Upper lobe of left lung (tissue), 6 donors: ENCODE measurements at regions not wholly inside any gene's neighbourhood (a gene's known extent, or its start where the extent isn't known, plus 50 kb on each side); places are given as distances from the start of the nearest gene placed in this dataset.

Experiments used
- ATAC-seq, 2 donors: fragments of 200-7000 bp; cut with Tn5 transposase; one replicate each; pipeline ENCODE4 v1.9.1; 2022; ENCODE audit warnings: mild to moderate bottlenecking in 2 of 2, moderate library complexity in 2 of 2; ENCODE audit not compliant: low FRiP score in 2 of 2
- DNase-seq, 2 donors: peaks; one replicate each; pipeline ENCODE4 v3.0.0-alpha.2; 2019 to 2020
- H3K27ac ChIP-seq, 4 donors: fragments of 200-600 bp; sonication (generic); one replicate each; pipeline ENCODE4 v1.5.1; 2016 to 2019
- H3K27me3 ChIP-seq, 4 donors: fragments of 200-600 bp; sonication (generic); one replicate each; pipeline ENCODE4 v1.5.1; 2017 to 2019
- H3K36me3 ChIP-seq, 4 donors: fragments of 200-600 bp; sonication (generic); one replicate each; pipeline ENCODE4 v1.5.1; 2016 to 2019
- H3K4me1 ChIP-seq, 4 donors: fragments of 200-600 bp; sonication (generic); one replicate each; pipeline ENCODE4 v1.5.1; 2018 to 2019
- H3K4me3 ChIP-seq, 4 donors: fragments of 200-600 bp; sonication (generic); one replicate each; pipeline ENCODE4 v1.5.1; 2017 to 2019; ENCODE audit warnings: mild to moderate bottlenecking in 2 of 4, moderate library complexity in 1 of 4
- H3K9me3 ChIP-seq, 4 donors: fragments of 200-600 bp; sonication (generic); one replicate each; pipeline ENCODE4 v1.5.1; 2018 to 2019
- CTCF ChIP-seq, 6 experiments: fragments of 450-650 bp in 4 of 6; fragments of 200-600 bp in 2 of 6; sonication (generic) in 2 of 6; IDR thresholded peaks; one replicate each; pipeline ENCODE4 v1.5.1; 2016 to 2019; ENCODE audit warnings: antibody characterized with exemption in 6 of 6
- EP300 ChIP-seq, 4 donors: sonication (generic); formaldehyde crosslinking; IDR thresholded peaks; one replicate each; pipeline ENCODE4 v1.5.1; 2017; ENCODE audit warnings: antibody characterized with exemption in 4 of 4, control low read depth in 2 of 4
- POLR2A ChIP-seq, 4 donors: fragments of 450-650 bp; IDR thresholded peaks; one replicate each; pipeline ENCODE4 v1.5.1; 2016 to 2017; ENCODE audit warnings: antibody characterized with exemption in 4 of 4, mild to moderate bottlenecking in 2 of 4
- POLR2AphosphoS5 ChIP-seq, 2 donors: sonication (generic); formaldehyde crosslinking; IDR thresholded peaks; one replicate each; pipeline ENCODE4 v1.5.1; 2017; ENCODE audit warnings: antibody characterized with exemption in 2 of 2
- WGBS, 2 donors: methylation state at CpG; one replicate each; pipeline ENCODE4 v1.1.5; 2017 to 2018; 5-methylcytosine and 5-hydroxymethylcytosine counted together
- donor health status: DM: no; HTN: no; CAD: no; lungs with moderate emphysema.
- donor health status: DM: no; HTN: yes; CAD: no; lungs with severe emphysema.

- DNase-seq (no peak), ATAC-seq (no peak)
- WGBS, 2 donors, result 61 to 66% methylated on average over 3 of the region's 3 CpGs
- TF ChIP-seq EP300 (IDR thresholded peaks at IDR 0.05) (no peak), POLR2A (IDR thresholded peaks at IDR 0.05) (no peak), CTCF (IDR thresholded peaks at IDR 0.05) (no peak), POLR2AphosphoS5 (IDR thresholded peaks at IDR 0.05) (no peak)
- no peak overlapping the region for H3K4me3 ChIP-seq
- H3K4me1 ChIP-seq, result no peaks in the 10 kb centered on the region
- no peaks in the 10 kb centered on the region for H3K36me3 ChIP-seq
- H3K27me3 ChIP-seq, result no peaks in the 10 kb centered on the region
- H3K27ac ChIP-seq, result no peak overlapping the region
- H3K9me3 ChIP-seq, result no peaks in the 10 kb centered on the region
Measured at GRCh38 chr3:132218817-132219755, 98.1 kb upstream of the ACP3 start.

- TF ChIP-seq POLR2AphosphoS5 (IDR thresholded peaks at IDR 0.05) (no peak), POLR2A (IDR thresholded peaks at IDR 0.05) (no peak), EP300 (IDR thresholded peaks at IDR 0.05) (no peak), CTCF (IDR thresholded peaks at IDR 0.05) (no peak)
- H3K27me3 ChIP-seq, result no peaks in the 10 kb centered on the region
- ATAC-seq, result no peak
- WGBS, 2 donors, result 68 to 78% methylated on average over 4 of the region's 4 CpGs
- no peaks in the 10 kb centered on the region for H3K36me3 ChIP-seq
- H3K27ac ChIP-seq, result no peak overlapping the region
- H3K9me3 ChIP-seq, result no peaks in the 10 kb centered on the region
- no peak overlapping the region for H3K4me3 ChIP-seq
- H3K4me1 ChIP-seq, result no peaks in the 10 kb centered on the region
- no peak for DNase-seq
Measured at GRCh38 chr3:132220986-132221385, 96.2 kb upstream of the ACP3 start.

- 58 to 70% methylated on average over 6 of the region's 6 CpGs for WGBS, 2 donors
- TF ChIP-seq CTCF (IDR thresholded peaks at IDR 0.05), result no peak
- no peak for TF ChIP-seq POLR2AphosphoS5 (IDR thresholded peaks at IDR 0.05)
- no peak for TF ChIP-seq POLR2A (IDR thresholded peaks at IDR 0.05)
- TF ChIP-seq EP300 (IDR thresholded peaks at IDR 0.05), result no peak
- ATAC-seq (no peak), DNase-seq (peak in 1 of 2 donors; percentile 36)
- Histone ChIP-seq H3K27me3 (no peaks in the 10 kb centered on the region), H3K9me3 (no peaks in the 10 kb centered on the region), H3K4me3 (no peak overlapping the region), H3K27ac (no peak overlapping the region), H3K36me3 (no peaks in the 10 kb centered on the region), H3K4me1 (no peaks in the 10 kb centered on the region)
Measured at GRCh38 chr3:132222868-132223538, 94.2 kb upstream of the ACP3 start.

GRCh38 chr3:132225664-132226063, 91.5 kb upstream of the ACP3 start:
- Histone ChIP-seq H3K27ac (no peak overlapping the region), H3K4me3 (no peak overlapping the region), H3K36me3 (no peaks in the 10 kb centered on the region), H3K27me3 (no peaks in the 10 kb centered on the region), H3K4me1 (no peaks in the 10 kb centered on the region), H3K9me3 (no peaks in the 10 kb centered on the region)
- peak in 1 of 2 donors; percentile 72 for ATAC-seq
- WGBS, 2 donors, result 67 to 78% methylated on average over 2 of the region's 2 CpGs
- DNase-seq, result no peak
- TF ChIP-seq POLR2AphosphoS5 (IDR thresholded peaks at IDR 0.05), result peak in 1 of 2 donors; percentile 10
- peak in 1 of 4 donors; percentile 42 for TF ChIP-seq EP300 (IDR thresholded peaks at IDR 0.05)
- TF ChIP-seq POLR2A (IDR thresholded peaks at IDR 0.05), result no peak
- no peak for TF ChIP-seq CTCF (IDR thresholded peaks at IDR 0.05)
